Upper lobe of right lung (tissue), 1 donor: ENCODE measurements at regions not wholly inside any gene's neighbourhood (a gene's known extent, or its start where the extent isn't known, plus 50 kb on each side); places are given as distances from the start of the nearest gene placed in this dataset.
"Not testable (repeated sequence)": the region's sequence is repeated elsewhere in the genome, so short reads cannot be mapped to it uniquely, and the experiment has no call there.

ENCODE experiments used
- ATAC-seq: fragments of 200-7000 bp; cut with Tn5 transposase; one replicate; pipeline ENCODE4 v1.9.1; 2020; ENCODE audit warnings: mild to moderate bottlenecking, moderate library complexity
- DNase-seq: peaks from one replicate; pipeline ENCODE4 v3.0.0-alpha.2; 2020
- H3K27ac ChIP-seq: fragments of 200-600 bp; one replicate; pipeline ENCODE4 v1.8.0; 2022
- H3K27me3 ChIP-seq: fragments of 200-600 bp; one replicate; pipeline ENCODE4 v1.8.0; 2022; ENCODE audit warnings: mild to moderate bottlenecking
- H3K36me3 ChIP-seq: fragments of 200-600 bp; one replicate; pipeline ENCODE4 v1.8.0; 2022
- H3K4me1 ChIP-seq: fragments of 200-600 bp; one replicate; pipeline ENCODE4 v1.8.0; 2022
- H3K4me3 ChIP-seq: fragments of 200-600 bp; one replicate; pipeline ENCODE4 v1.8.0; 2022; ENCODE audit warnings: mild to moderate bottlenecking
- H3K9me3 ChIP-seq: fragments of 200-600 bp; one replicate; pipeline ENCODE4 v1.8.0; 2022
- CTCF ChIP-seq: fragments of 200-600 bp; IDR thresholded peaks from one replicate; pipeline ENCODE4 v1.8.0; 2022; ENCODE audit warnings: antibody characterized with exemption
- intact Hi-C: fragments of 100-400 bp; cut with DNase I; formaldehyde crosslinking; loops from one replicate; pipeline ENCODE4 v1.11.0; 2022
- donor health status: DM: no; HTN: yes; CAD: no; lungs with severe emphysema.

DNA sequence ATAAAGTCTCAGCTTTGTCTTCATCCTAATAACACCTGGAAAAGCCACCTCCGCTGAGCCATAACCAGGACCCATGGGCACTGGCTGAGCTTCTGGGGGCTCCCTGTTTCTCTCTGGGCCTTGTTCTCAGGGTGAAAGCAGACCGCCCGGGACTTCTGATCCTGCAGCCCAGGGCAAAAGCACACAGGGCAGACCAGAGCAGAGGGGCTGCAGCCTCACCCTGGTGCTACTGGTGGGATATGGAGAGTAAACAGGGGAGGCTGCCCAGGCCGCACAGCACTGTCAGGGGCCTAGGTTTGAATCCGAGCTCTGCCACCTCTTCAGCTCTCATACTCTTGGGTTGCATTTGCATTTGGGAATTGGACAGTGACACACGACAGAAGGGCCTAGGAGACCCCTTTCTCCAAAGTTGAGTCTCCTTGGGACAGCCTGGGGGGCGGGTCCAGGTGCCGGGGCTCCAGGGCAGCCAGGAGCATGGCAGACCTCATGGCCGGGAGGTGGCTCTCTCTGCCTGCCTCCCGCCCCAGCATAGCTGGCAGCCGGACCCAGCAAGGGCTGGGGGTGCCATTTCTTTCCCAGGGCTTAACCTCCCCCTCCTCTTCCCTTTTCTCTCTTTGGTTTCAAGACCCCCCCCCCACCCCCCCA, 164.9 kb downstream of the INHBB start:
- intact Hi-C loops: no loop called here
- no peak for DNase-seq
- no peak overlapping the region for H3K4me3 ChIP-seq

DNA sequence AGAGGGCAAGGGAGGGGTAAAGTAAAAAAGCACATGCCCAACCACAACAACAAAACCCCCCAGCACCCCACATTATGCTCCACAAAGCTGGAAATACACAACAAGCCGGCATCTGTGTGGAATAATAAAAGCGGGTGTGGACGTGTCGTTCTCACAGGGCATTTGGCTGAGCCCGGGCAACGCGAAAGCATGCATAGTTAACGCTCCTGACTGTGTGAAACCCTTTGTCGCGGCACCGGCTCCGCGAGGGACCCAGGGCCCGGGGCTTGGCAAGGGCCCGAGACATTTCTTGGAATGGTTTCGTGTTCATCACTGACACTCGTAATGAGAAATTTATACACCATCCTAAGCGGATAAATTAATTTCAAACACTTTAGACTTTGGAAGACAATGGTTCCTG, 165.6 kb downstream of the INHBB start:
- H3K4me3 ChIP-seq: no peak overlapping the region
- no peak for TF ChIP-seq CTCF
- no peaks in the 10 kb centered on the region for H3K36me3 ChIP-seq
- ATAC-seq (no peak), DNase-seq (no peak)
- intact Hi-C loops: no loop called here
- no peaks in the 10 kb centered on the region for H3K4me1 ChIP-seq
- H3K9me3 ChIP-seq: no peaks in the 10 kb centered on the region
- no peaks in the 10 kb centered on the region for H3K27me3 ChIP-seq
- no peak overlapping the region for H3K27ac ChIP-seq

More for the DNA sequence above, 164.9 kb downstream of the INHBB start:
- H3K4me1 ChIP-seq: no peaks in the 10 kb centered on the region
- ATAC-seq: no peak
- H3K36me3 ChIP-seq: no peaks in the 10 kb centered on the region
- TF ChIP-seq CTCF: no peak
- H3K9me3 ChIP-seq: no peaks in the 10 kb centered on the region
- no peaks in the 10 kb centered on the region for H3K27me3 ChIP-seq
- H3K27ac ChIP-seq: no peak overlapping the region

- H3K4me3 ChIP-seq: no peak overlapping the region
- H3K27ac ChIP-seq: no peak overlapping the region
- intact Hi-C loops: no loop called here
- DNase-seq: no peak
- TF ChIP-seq CTCF: no peak
- H3K9me3 ChIP-seq: no peaks in the 10 kb centered on the region
- no peaks in the 10 kb centered on the region for H3K27me3 ChIP-seq
- no peak for ATAC-seq
- H3K4me1 ChIP-seq: peaks cover 6% of the 10 kb centered on the region
- no peaks in the 10 kb centered on the region for H3K36me3 ChIP-seq
Observed at GRCh38 chr2:120511947-120512710, 166.2 kb downstream of the INHBB start.

- intact Hi-C loops: no loop called here
- Histone ChIP-seq H3K4me3 (no peak overlapping the region), H3K27me3 (no peaks in the 10 kb centered on the region), H3K27ac (no peak overlapping the region), H3K4me1 (peaks cover 7% of the 10 kb centered on the region), H3K9me3 (no peaks in the 10 kb centered on the region), H3K36me3 (no peaks in the 10 kb centered on the region)
- ATAC-seq: no peak
- TF ChIP-seq CTCF: no peak
- DNase-seq: no peak
Observed at GRCh38 chr2:120513776-120514357, 167.9 kb downstream of the INHBB start.

DNA sequence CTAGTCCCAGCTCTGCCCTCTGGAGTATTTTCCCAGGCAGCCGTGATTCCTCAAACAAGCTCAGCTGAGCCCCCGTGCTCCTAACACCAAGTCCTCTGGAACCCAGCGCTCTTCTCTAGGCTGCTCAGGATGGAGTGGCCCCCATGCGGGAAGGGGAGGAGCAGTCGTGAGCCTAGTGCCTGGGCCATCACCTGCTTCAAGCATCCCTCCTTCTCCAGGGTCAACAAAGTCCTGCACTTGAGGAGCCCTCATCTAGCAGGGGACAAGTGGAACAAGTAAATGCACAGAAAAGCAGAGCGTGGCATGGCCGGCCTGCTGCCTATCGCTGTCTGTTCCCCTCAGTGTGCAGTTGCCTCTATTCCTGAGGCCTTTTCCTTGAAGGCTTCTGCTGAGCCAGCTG, 168.6 kb downstream of the INHBB start:
- DNase-seq: no peak
- no peaks in the 10 kb centered on the region for H3K36me3 ChIP-seq
- no peak overlapping the region for H3K27ac ChIP-seq
- no peak overlapping the region for H3K4me3 ChIP-seq
- peaks cover 7% of the 10 kb centered on the region for H3K4me1 ChIP-seq
- peak; percentile 31 for ATAC-seq
- no peak for TF ChIP-seq CTCF
- intact Hi-C loops: no loop called here
- H3K9me3 ChIP-seq: no peaks in the 10 kb centered on the region
- no peaks in the 10 kb centered on the region for H3K27me3 ChIP-seq

DNA sequence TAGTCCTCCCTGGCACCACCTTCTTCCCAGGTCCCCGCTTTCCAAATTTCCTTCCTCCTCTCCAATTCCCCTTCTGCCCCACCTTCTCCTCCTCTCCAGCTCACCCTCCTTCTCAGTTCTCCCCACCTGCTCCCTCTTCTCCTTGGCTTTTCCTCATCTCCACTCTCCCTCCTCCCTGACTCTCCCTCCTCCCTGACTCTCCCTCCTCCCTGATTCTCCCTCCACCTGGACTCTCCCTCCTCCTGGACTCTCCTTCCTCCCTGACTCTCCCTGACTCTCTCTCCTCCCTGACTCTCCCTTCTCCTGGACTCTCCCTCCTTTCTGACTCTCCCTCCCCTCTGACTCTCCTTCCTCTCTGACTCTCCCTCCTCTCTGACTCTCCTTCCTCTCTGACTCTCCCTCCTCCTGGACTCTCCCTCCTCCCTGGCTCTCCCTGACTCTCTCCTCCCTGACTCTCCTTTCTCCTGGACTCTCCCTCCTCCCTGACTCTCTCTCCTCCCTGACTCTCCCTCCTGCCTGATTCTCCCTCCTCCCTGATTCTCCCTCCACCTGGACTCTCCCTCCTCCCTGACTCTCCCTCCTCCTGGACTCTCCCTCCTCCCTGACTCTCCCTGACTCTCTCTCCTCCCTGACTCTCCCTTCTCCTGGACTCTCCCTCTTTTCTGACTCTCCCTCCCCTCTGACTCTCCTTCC, 169.3 kb downstream of the INHBB start:
- H3K36me3 ChIP-seq, H3K4me1 ChIP-seq, H3K4me3 ChIP-seq, H3K27ac ChIP-seq, H3K9me3 ChIP-seq, H3K27me3 ChIP-seq, ATAC-seq, DNase-seq, intact Hi-C loops: not testable (repeated sequence)
